Tibial nerve (tissue), 4 donors: ENCODE measurements at regions not wholly inside any gene's neighbourhood (a gene's known extent, or its start where the extent isn't known, plus 50 kb on each side); places are given as distances from the start of the nearest gene placed in this dataset.

Experiments used
- DNase-seq, 2 donors: peaks; one replicate each; pipeline ENCODE4 v3.0.0-alpha.2; 2019; ENCODE audit warnings: low spot score in 2 of 2
- H3K27ac ChIP-seq, 4 donors: fragments of 200-600 bp; sonication (generic) in 3 of 4; one replicate each; pipeline ENCODE4 v1.5.1; 2017 to 2019; ENCODE audit warnings: mild to moderate bottlenecking in 1 of 4
- H3K27me3 ChIP-seq, 2 donors: fragments of 200-600 bp; sonication (generic) in 1 of 2; one replicate each; pipeline versions ENCODE4 v1.5.1 to v1.6.0; 2017 to 2019
- H3K36me3 ChIP-seq, 3 donors: fragments of 200-600 bp; sonication (generic); one replicate each; pipeline ENCODE4 v1.5.1; 2018 to 2019
- H3K4me1 ChIP-seq, 4 donors: fragments of 200-600 bp; sonication (generic) in 3 of 4; one replicate each; pipeline ENCODE4 v1.5.1; 2017 to 2019
- H3K4me3 ChIP-seq, 4 donors: fragments of 200-600 bp; sonication (generic) in 3 of 4; one replicate each; pipeline ENCODE4 v1.5.1; 2017 to 2019; ENCODE audit warnings: mild to moderate bottlenecking in 1 of 4, moderate library complexity in 1 of 4
- H3K9me3 ChIP-seq, 4 donors: fragments of 200-600 bp; sonication (generic) in 3 of 4; one replicate each; pipeline ENCODE4 v1.5.1; 2017 to 2019
- EP300 ChIP-seq, 2 donors: sonication (generic); formaldehyde crosslinking; IDR thresholded peaks; one replicate each; pipeline ENCODE4 v1.6.1; 2017; ENCODE audit warnings: antibody characterized with exemption in 2 of 2, mild to moderate bottlenecking in 1 of 2
- POLR2A ChIP-seq, 2 donors: fragments of 450-650 bp; IDR thresholded peaks; one replicate each; pipeline ENCODE4 v1.6.1; 2017; ENCODE audit warnings: antibody characterized with exemption in 2 of 2, mild to moderate bottlenecking in 2 of 2, moderate library complexity in 2 of 2
- WGBS, 2 donors: methylation state at CpG; one replicate each; pipeline ENCODE4 v1.1.5; 2018; 5-methylcytosine and 5-hydroxymethylcytosine counted together
- TF ChIP-seq, protein P1 (sequence below), 5 experiments: fragments of 200-600 bp in 3 of 5; fragments of 450-650 bp in 2 of 5; sonication (generic) in 3 of 5; IDR thresholded peaks; one replicate each; pipeline ENCODE4 v1.5.1; 2016 to 2019; ENCODE audit warnings: antibody characterized with exemption in 5 of 5, mild to moderate bottlenecking in 3 of 5, moderate library complexity in 2 of 5

DNA sequence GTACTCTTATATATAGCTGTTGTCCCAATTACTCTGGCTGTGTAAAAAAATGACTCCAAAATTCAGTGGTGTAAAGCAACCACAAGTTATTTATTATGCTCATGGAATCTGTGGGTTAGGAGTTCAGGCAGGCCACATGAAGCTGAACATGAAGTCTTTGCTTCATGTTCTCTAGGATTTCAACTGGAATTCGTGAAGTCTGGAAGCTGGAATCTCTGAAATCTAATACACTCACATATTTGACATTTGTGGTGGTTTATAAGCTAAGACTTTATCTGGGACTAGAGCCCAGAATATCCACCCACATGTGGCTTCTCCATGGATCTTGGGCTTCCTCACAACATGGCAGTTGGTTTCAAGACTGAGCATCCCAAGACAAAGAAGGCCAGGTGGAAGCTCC, 430.6 kb downstream of the MIAT start:
- DNase-seq, result no peak

GRCh38 chr22:27089264-27089663, 431.9 kb downstream of the MIAT start:
- Histone ChIP-seq H3K9me3 (peaks cover 0 to 10% (median 0%) of the 10 kb centered on the region in 4 donors), H3K27me3 (peaks cover 0 to 9% of the 10 kb centered on the region in 2 donors), H3K4me3 (no peak overlapping the region), H3K4me1 (peaks cover 0 to 5% (median 0%) of the 10 kb centered on the region in 4 donors), H3K27ac (no peak overlapping the region), H3K36me3 (no peaks in the 10 kb centered on the region)
- TF ChIP-seq POLR2A (IDR thresholded peaks at IDR 0.05) (no peak), EP300 (IDR thresholded peaks at IDR 0.05) (no peak)
- TF ChIP-seq, protein P1, sequence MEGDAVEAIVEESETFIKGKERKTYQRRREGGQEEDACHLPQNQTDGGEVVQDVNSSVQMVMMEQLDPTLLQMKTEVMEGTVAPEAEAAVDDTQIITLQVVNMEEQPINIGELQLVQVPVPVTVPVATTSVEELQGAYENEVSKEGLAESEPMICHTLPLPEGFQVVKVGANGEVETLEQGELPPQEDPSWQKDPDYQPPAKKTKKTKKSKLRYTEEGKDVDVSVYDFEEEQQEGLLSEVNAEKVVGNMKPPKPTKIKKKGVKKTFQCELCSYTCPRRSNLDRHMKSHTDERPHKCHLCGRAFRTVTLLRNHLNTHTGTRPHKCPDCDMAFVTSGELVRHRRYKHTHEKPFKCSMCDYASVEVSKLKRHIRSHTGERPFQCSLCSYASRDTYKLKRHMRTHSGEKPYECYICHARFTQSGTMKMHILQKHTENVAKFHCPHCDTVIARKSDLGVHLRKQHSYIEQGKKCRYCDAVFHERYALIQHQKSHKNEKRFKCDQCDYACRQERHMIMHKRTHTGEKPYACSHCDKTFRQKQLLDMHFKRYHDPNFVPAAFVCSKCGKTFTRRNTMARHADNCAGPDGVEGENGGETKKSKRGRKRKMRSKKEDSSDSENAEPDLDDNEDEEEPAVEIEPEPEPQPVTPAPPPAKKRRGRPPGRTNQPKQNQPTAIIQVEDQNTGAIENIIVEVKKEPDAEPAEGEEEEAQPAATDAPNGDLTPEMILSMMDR (IDR thresholded peaks at IDR 0.05), result no peak
- 65 to 74% methylated on average over 3 of the region's 3 CpGs for WGBS, 2 donors
- DNase-seq, result no peak

More for the DNA sequence above, 430.6 kb downstream of the MIAT start:
- Histone ChIP-seq H3K4me1 (no peaks in the 10 kb centered on the region), H3K27ac (no peak overlapping the region), H3K36me3 (no peaks in the 10 kb centered on the region), H3K9me3 (peaks cover 0 to 10% (median 0%) of the 10 kb centered on the region in 4 donors), H3K27me3 (peaks cover 0 to 9% of the 10 kb centered on the region in 2 donors), H3K4me3 (no peak overlapping the region)
- no peak for TF ChIP-seq POLR2A (IDR thresholded peaks at IDR 0.05)
- no peak for TF ChIP-seq EP300 (IDR thresholded peaks at IDR 0.05)
- TF ChIP-seq, protein P1 (IDR thresholded peaks at IDR 0.05), result no peak
- WGBS, 2 donors, result 0% methylated on average over 1 of the region's 1 CpG

DNA sequence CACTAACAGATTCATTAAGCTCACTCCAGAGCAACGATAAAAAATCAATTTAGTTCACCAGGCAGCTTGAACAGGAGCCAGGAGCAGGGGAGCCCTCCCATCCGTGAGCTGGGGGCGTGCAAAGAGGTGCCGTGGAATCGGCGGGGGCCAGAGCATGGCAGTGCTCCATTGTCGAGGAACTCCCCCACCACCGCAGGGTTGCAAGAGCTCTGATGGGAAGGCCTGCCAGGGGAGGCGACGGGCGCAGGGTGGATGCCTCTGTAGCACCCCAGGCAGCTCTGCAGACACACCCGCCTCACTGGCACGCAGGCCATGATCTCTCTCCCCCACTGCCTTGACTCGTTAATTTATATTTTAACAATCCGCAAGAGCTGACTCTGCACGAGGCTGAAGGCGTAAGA, 433.2 kb downstream of the MIAT start:
- H3K9me3 ChIP-seq, result peaks cover 0 to 10% (median 0%) of the 10 kb centered on the region in 4 donors
- H3K36me3 ChIP-seq, result no peaks in the 10 kb centered on the region
- TF ChIP-seq EP300 (IDR thresholded peaks at IDR 0.05) (no peak), POLR2A (IDR thresholded peaks at IDR 0.05) (no peak)
- TF ChIP-seq, protein P1 (IDR thresholded peaks at IDR 0.05), result no peak
- H3K27ac ChIP-seq, result no peak overlapping the region
- peaks cover 0 to 16% (median 0%) of the 10 kb centered on the region in 4 donors for H3K4me1 ChIP-seq
- WGBS, 2 donors, result 78 to 85% methylated on average over 7 to 17 of the region's 17 CpGs
- DNase-seq, result no peak
- H3K4me3 ChIP-seq, result no peak overlapping the region
- H3K27me3 ChIP-seq, result peaks cover 0 to 9% of the 10 kb centered on the region in 2 donors

GRCh38 chr22:27093422-27093821, 436.0 kb downstream of the MIAT start:
- H3K36me3 ChIP-seq, result no peaks in the 10 kb centered on the region
- 72 to 80% methylated on average over 4 of the region's 4 CpGs for WGBS, 2 donors
- peaks cover 0 to 4% of the 10 kb centered on the region in 2 donors for H3K27me3 ChIP-seq
- no peak overlapping the region for H3K27ac ChIP-seq
- H3K4me3 ChIP-seq, result no peak overlapping the region
- DNase-seq, result no peak
- TF ChIP-seq POLR2A (IDR thresholded peaks at IDR 0.05) (no peak), EP300 (IDR thresholded peaks at IDR 0.05) (no peak)
- TF ChIP-seq, protein P1 (IDR thresholded peaks at IDR 0.05), result no peak
- peaks cover 0 to 1% (median 0%) of the 10 kb centered on the region in 4 donors for H3K9me3 ChIP-seq
- peaks cover 0 to 16% (median 0%) of the 10 kb centered on the region in 4 donors for H3K4me1 ChIP-seq

DNA sequence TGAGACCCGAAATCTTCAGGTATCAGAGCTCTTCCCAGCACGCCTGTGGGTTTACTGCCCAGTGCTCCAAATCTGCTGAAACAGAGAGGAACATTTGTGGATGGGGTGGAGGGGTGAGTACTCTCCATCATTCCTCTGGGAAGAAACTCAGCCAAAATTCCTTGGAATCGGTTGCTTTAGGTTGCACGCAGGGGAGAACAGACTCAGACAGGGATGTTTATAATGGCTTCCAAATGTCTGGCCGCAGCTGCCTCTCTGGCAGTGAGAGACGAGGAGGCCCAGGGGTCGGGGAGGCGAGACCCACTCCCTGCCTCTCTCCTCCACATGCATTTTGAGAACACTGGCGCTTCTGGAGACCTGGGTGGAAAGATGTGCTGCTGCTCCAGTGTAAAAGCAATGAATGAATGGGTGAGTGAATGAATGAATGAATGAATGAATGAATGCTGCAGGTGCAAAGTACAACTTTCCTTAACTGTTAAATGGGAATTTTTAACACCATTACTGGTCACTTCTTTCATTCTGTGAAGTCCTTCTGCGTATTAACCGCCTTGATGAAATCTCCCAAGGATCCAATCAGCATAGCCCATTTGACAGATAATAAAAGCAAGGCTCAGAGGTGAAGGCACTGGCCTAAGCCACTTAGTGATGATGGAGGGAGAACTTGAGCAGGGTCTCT, 437.4 kb downstream of the MIAT start:
- DNase-seq, result no peak
- H3K4me3 ChIP-seq, result no peak overlapping the region
- peak overlapping the region in 1 of 4 donors; percentile 9 for H3K27ac ChIP-seq
- no peaks in the 10 kb centered on the region for H3K36me3 ChIP-seq
- peaks cover 0 to 16% (median 0%) of the 10 kb centered on the region in 4 donors for H3K4me1 ChIP-seq
- 61 to 76% methylated on average over 11 of the region's 11 CpGs for WGBS, 2 donors
- H3K9me3 ChIP-seq, result no peaks in the 10 kb centered on the region
- no peak for TF ChIP-seq POLR2A (IDR thresholded peaks at IDR 0.05)
- peak in 1 of 2 donors; percentile 58 for TF ChIP-seq EP300 (IDR thresholded peaks at IDR 0.05)
- peaks cover 0 to 6% of the 10 kb centered on the region in 2 donors for H3K27me3 ChIP-seq
